HEK293T (cell line): ENCODE measurements at regions not wholly inside any gene's neighbourhood (a gene's known extent, or its start where the extent isn't known, plus 50 kb on each side); places are given as distances from the start of the nearest gene placed in this dataset.
"Not testable (repeated sequence)": the region's sequence is repeated elsewhere in the genome, so short reads cannot be mapped to it uniquely, and the experiment has no call there.

Experiments
- CTCF ChIA-PET: fragments of 350-600 bp; formaldehyde crosslinking; extraction: SDS; loops from one replicate; lab custom pipeline; 2021; ENCODE audit warnings: antibody characterized with exemption, inconsistent platforms; lab: Yijun Ruan, JAX
- POLR2A ChIA-PET: fragments of 350-600 bp; formaldehyde crosslinking; extraction: SDS; loops from one replicate; lab custom pipeline; 2020; ENCODE audit warnings: antibody characterized with exemption, inconsistent platforms; lab: Yijun Ruan, JAX
- DNase-seq: peaks from one replicate; pipeline ENCODE4 v3.0.0; 2012; ENCODE audit warnings: mixed read lengths; ENCODE audit errors: extremely low spot score
- ARNT ChIP-seq: fragments of 450-650 bp; IDR thresholded peaks from 2 replicates; pipeline ENCODE4 v1.6.1; 2017; ENCODE audit warnings: mild to moderate bottlenecking
- BHLHE40 ChIP-seq: fragments of 450-650 bp; IDR thresholded peaks from 2 replicates; pipeline ENCODE4 v1.6.1; 2016; ENCODE audit warnings: mild to moderate bottlenecking, moderate library complexity, borderline replicate concordance
- CTBP1 ChIP-seq: fragments of 450-650 bp; IDR thresholded peaks from 2 replicates; pipeline ENCODE4 v1.6.1; 2016; ENCODE audit warnings: borderline replicate concordance
- ELF4 ChIP-seq: fragments of 450-650 bp; IDR thresholded peaks from 2 replicates; pipeline ENCODE4 v1.6.1; 2017; ENCODE audit warnings: antibody characterized with exemption
- FOXA1 ChIP-seq: fragments of 450-650 bp; IDR thresholded peaks from 2 replicates; pipeline ENCODE4 v1.6.1; 2016; ENCODE audit warnings: mild to moderate bottlenecking
- FOXK2 ChIP-seq: fragments of 450-650 bp; IDR thresholded peaks from 2 replicates; pipeline ENCODE4 v1.6.1; 2016; ENCODE audit warnings: mild to moderate bottlenecking
- FOXM1 ChIP-seq: fragments of 450-650 bp; IDR thresholded peaks from 2 replicates; pipeline ENCODE4 v1.6.1; 2017; ENCODE audit warnings: mild to moderate bottlenecking, borderline replicate concordance
- HDGF ChIP-seq: fragments of 450-650 bp; IDR thresholded peaks from 2 replicates; pipeline ENCODE4 v1.6.1; 2017; ENCODE audit warnings: antibody characterized with exemption, borderline replicate concordance
- L3MBTL2 ChIP-seq: fragments of 450-650 bp; conservative IDR thresholded peaks from 2 replicates; pipeline ENCODE4 v1.6.1; 2016; ENCODE audit warnings: mild to moderate bottlenecking
- LEF1 ChIP-seq: fragments of 450-650 bp; IDR thresholded peaks from 2 replicates; pipeline ENCODE4 v1.6.1; 2017; ENCODE audit warnings: mild to moderate bottlenecking, borderline replicate concordance
- NFRKB ChIP-seq: fragments of 450-650 bp; IDR thresholded peaks from 2 replicates; pipeline ENCODE4 v1.6.1; 2016; ENCODE audit warnings: mild to moderate bottlenecking, moderate library complexity
- SP1 ChIP-seq: fragments of 450-650 bp; IDR thresholded peaks from 2 replicates; pipeline ENCODE4 v1.6.1; 2017
- SUZ12 ChIP-seq: fragments of 450-650 bp; IDR thresholded peaks from 2 replicates; pipeline ENCODE4 v1.6.1; 2016; ENCODE audit warnings: mild to moderate bottlenecking
- TARDBP ChIP-seq: fragments of 450-650 bp; IDR thresholded peaks from 2 replicates; pipeline ENCODE4 v1.6.1; 2016
- ZNF384 ChIP-seq: fragments of 450-650 bp; IDR thresholded peaks from 2 replicates; pipeline ENCODE4 v1.6.1; 2016
- TF ChIP-seq, protein P1 (sequence below): fragments of 450-650 bp; IDR thresholded peaks from 2 replicates; pipeline ENCODE4 v1.6.1; 2016

DNA sequence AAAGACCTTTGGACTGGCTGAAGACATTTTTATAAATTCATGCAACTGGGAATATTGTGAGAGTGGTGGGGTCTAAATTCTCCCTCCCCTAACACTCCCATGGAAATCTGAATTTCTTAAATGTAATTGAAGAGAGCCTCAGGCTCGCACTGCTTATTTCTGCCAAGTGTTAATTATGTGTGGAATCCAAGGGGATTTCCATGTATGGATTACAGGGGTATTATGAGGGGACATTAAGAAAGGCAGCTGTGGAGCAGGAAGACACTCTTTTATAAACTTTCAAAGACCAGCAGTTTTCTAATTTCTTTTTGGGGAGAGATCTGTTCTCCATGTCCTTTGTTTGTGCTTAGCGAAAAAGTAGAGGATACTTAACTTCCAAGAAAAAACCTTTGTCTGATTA lies 152.1 kb upstream of the TBL1XR1 start:
- ChIA-PET CTCF (no interaction called here), POLR2A (interaction anchor here (0.7 kb wide), 1 partner anchor 10 kb away, joined by 3 read pairs; no protein-coding TSS in a partner anchor)
- TF ChIP-seq BHLHE40 (no peak), HDGF (no peak), FOXM1 (no peak), SUZ12 (no peak), TARDBP (no peak)
- no peak for DNase-seq

DNA sequence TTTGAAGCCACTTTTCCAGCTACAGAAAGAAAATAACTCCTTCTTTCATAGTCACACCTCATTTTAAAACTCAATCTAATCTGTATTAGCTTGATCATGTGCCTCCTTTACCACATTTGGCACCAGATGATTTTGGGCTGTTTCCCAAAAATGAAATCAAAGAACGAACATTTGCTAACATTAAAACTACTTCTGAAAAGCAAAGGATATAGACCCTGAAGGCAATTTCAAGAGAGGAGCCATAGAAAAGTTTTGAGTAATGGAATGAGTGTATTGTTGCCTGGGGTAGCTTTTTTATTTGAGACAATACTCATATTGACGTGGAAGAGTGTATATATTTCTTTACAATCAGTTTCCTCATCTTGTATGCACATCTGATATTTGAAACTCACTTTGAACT lies 152.8 kb upstream of the TBL1XR1 start:
- DNase-seq = no peak
- TF ChIP-seq CTBP1 (no peak), FOXA1 (no peak), SUZ12 (no peak), NFRKB (no peak), HDGF (no peak), LEF1 (no peak), ELF4 (no peak), FOXM1 (no peak), L3MBTL2 (no peak), TARDBP (no peak), BHLHE40 (no peak), SP1 (no peak), ARNT (no peak), FOXK2 (no peak), ZNF384 (no peak)
- TF ChIP-seq, protein P1, sequence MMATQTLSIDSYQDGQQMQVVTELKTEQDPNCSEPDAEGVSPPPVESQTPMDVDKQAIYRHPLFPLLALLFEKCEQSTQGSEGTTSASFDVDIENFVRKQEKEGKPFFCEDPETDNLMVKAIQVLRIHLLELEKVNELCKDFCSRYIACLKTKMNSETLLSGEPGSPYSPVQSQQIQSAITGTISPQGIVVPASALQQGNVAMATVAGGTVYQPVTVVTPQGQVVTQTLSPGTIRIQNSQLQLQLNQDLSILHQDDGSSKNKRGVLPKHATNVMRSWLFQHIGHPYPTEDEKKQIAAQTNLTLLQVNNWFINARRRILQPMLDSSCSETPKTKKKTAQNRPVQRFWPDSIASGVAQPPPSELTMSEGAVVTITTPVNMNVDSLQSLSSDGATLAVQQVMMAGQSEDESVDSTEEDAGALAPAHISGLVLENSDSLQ = no peak
- ChIA-PET CTCF (interaction anchor here (0.6 kb wide), 1 partner anchor 692 kb away, joined by 4 read pairs; no protein-coding TSS in a partner anchor), POLR2A (no interaction called here)

DNA sequence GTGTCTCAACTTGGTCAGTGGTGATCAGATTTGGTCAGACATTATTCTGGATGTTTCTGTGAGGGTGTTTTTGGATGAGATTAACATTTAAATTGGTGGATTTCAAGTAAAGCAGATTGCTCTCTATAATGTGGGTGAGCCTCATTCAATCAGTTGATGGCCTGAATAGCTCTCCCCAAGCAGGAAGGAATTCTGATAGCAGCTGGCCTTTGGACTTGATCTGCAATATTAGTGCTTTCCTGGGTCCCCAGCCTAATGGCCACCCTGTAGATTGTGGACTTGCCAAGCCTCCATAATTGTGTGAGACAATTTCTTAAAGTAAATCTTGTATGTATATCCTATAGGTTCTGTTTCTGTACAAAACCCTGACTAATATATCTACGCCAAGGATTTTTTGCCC lies 153.9 kb upstream of the TBL1XR1 start:
- TF ChIP-seq TARDBP = no peak
- no peak for TF ChIP-seq ARNT
- no peak for TF ChIP-seq HDGF
- TF ChIP-seq BHLHE40 = no peak
- no peak for TF ChIP-seq LEF1
- no peak for TF ChIP-seq FOXK2
- no peak for TF ChIP-seq CTBP1
- TF ChIP-seq NFRKB = no peak
- TF ChIP-seq L3MBTL2 = no peak
- no peak for TF ChIP-seq ELF4
- TF ChIP-seq, protein P1 = no peak
- POLR2A ChIA-PET = no interaction called here
- no peak for DNase-seq
- CTCF ChIA-PET = no interaction called here

DNA sequence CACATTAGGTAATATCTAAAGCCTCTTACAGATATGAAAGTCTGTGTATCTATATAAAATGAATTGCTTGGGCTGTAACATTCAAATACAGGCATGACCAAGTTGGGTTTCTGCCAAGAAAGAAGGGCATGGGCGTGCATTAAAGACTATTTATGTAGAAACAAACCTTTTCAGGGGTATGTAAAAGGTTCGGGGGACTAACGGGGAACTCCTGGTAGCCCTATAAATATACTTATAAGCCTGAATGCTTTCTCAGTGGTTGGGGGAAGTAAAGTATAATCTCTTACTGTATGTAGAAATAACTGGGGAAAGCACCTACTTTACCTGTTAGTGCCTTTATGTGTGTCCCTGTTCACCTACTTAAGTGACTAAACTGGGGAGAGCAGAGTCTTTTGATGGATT lies 154.5 kb upstream of the TBL1XR1 start:
- ChIA-PET CTCF (no interaction called here), POLR2A (no interaction called here)
- TF ChIP-seq SP1 = no peak
- no peak for DNase-seq

DNA sequence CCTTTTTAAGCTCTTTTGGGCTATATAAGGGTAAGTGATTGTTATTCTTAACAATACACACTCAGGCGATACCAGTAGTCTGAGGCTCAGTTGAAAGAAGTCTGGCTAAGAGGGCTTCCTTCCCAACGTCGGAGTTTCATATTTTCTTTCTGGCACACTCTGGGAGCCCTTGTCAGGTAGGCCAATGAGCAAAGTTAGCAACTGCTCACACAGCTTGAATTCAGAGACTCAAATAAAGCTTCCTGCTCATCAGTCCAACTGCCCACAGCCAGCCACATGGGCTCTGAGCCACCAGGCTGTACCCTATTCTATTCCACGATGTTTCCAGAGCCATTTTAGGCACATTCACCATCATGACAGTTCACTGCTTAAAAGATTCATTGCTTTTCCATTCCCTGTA lies 155.1 kb upstream of the TBL1XR1 start:
- TF ChIP-seq TARDBP = no peak
- TF ChIP-seq FOXK2 = no peak
- TF ChIP-seq SUZ12 = no peak
- no peak for TF ChIP-seq FOXM1
- no peak for TF ChIP-seq ELF4
- no peak for TF ChIP-seq HDGF
- TF ChIP-seq ARNT = no peak
- TF ChIP-seq CTBP1 = no peak
- TF ChIP-seq ZNF384 = no peak
- TF ChIP-seq SP1 = no peak
- no peak for TF ChIP-seq LEF1
- no peak for TF ChIP-seq BHLHE40
- DNase-seq = no peak
- ChIA-PET CTCF (no interaction called here), POLR2A (no interaction called here)

DNA sequence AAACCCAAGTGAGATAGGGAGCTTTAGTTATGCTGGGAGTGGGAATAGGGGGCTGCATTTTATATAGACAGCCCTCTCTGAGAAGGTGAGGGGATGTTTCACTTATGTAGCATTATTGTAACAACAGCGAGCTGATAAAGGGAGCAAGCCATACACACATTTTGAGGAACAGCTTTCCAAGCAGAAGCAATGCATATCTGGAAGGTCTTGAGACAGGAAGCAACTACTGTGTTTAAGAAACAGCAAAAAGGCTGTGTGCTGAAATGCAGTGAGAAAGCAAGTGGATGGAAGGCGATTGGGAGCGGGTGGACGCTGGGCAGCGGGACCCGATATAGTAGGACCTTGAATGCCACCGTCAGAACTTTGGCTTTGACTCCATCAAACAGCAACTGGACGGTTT lies 155.9 kb upstream of the TBL1XR1 start:
- POLR2A ChIA-PET = no interaction called here
- no peak for TF ChIP-seq NFRKB
- no peak for TF ChIP-seq FOXK2
- no peak for TF ChIP-seq LEF1
- no peak for TF ChIP-seq ARNT
- TF ChIP-seq, protein P1 = no peak
- TF ChIP-seq ZNF384 = no peak
- TF ChIP-seq TARDBP = no peak
- TF ChIP-seq ELF4 = no peak
- no peak for TF ChIP-seq BHLHE40
- no peak for TF ChIP-seq L3MBTL2
- TF ChIP-seq SUZ12 = no peak
- no peak for TF ChIP-seq HDGF
- CTCF ChIA-PET = no interaction called here
- DNase-seq = no peak

DNA sequence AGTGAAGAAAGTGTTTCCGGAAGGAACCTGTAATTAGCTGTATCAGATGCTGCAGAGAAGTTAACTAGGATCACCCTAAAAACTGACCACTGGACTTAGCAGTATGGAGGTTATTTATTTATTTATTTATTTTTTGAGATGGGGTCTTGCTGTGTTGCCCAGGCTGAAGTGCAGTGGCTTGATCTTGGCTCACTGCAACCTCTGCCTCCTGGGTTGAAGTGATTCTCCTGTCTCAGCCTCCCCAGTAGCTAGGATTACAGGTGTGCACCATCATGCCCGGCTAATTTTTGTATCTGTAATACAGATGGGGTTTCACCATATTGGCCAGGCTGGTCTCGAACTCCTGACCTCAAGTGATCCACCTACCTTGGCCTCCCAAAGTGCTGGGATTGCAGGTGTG lies 156.6 kb upstream of the TBL1XR1 start:
- POLR2A ChIA-PET, CTCF ChIA-PET, DNase-seq: not testable (repeated sequence)
